HG02840 (cell line): ENCODE measurements at regions not wholly inside any gene's neighbourhood (a gene's known extent, or its start where the extent isn't known, plus 50 kb on each side); places are given as distances from the start of the nearest gene placed in this dataset.

Experiments used
- ATAC-seq: cut with Tn5 transposase; IDR thresholded peaks from one replicate; pipeline ENCODE4 v1.9.1; 2021; ENCODE audit warnings: mild to moderate bottlenecking, moderate library complexity, moderate number of reproducible peaks; ENCODE audit not compliant: unreplicated experiment, low FRiP score

- no peak for ATAC-seq
These were observed 911.5 kb downstream of the GLUD2 start for GRCh38 chrX:121958886-121959285.

- no peak for ATAC-seq
These were observed 928.3 kb downstream of the GLUD2 start for GRCh38 chrX:121975671-121976070.

GRCh38 chrX:121987163-121987562 lies 939.8 kb downstream of the GLUD2 start:
- no peak for ATAC-seq

GRCh38 chrX:121987835-121988234 lies 940.4 kb downstream of the GLUD2 start:
- ATAC-seq = no peak

- ATAC-seq = no peak
These were observed 956.7 kb downstream of the GLUD2 start for GRCh38 chrX:122004127-122004526.

- no peak for ATAC-seq
These were observed 979.3 kb downstream of the GLUD2 start for GRCh38 chrX:122026665-122027064.

- ATAC-seq = no peak
These were observed 998.8 kb downstream of the GLUD2 start for GRCh38 chrX:122046226-122046625.

- no peak for ATAC-seq
These were observed 999.4 kb downstream of the GLUD2 start for GRCh38 chrX:122046815-122047214.

GRCh38 chrX:122047261-122047660 lies 999.9 kb downstream of the GLUD2 start:
- no peak for ATAC-seq

- ATAC-seq = no peak
These were observed 1008.0 kb downstream of the GLUD2 start for GRCh38 chrX:122055460-122055859.

- ATAC-seq = no peak
These were observed 1008.7 kb downstream of the GLUD2 start for GRCh38 chrX:122055979-122056715.

GRCh38 chrX:122076241-122076640 lies 1028.8 kb downstream of the GLUD2 start:
- no peak for ATAC-seq

GRCh38 chrX:122078079-122078478 lies 1030.7 kb downstream of the GLUD2 start:
- no peak for ATAC-seq

GRCh38 chrX:122087341-122087740 lies 1039.9 kb downstream of the GLUD2 start:
- no peak for ATAC-seq

- no peak for ATAC-seq
These were observed 1044.2 kb downstream of the GLUD2 start for GRCh38 chrX:122091571-122091970.

GRCh38 chrX:122092360-122092759 lies 1045.0 kb downstream of the GLUD2 start:
- no peak for ATAC-seq

GRCh38 chrX:122092978-122093377 lies 1045.6 kb downstream of the GLUD2 start:
- no peak for ATAC-seq

GRCh38 chrX:122094611-122095010 lies 1047.2 kb downstream of the GLUD2 start:
- no peak for ATAC-seq

- no peak for ATAC-seq
These were observed 1066.0 kb downstream of the GLUD2 start for GRCh38 chrX:122113376-122113775.

GRCh38 chrX:122113896-122114295 lies 1066.5 kb downstream of the GLUD2 start:
- no peak for ATAC-seq

GRCh38 chrX:122115604-122116003 lies 1068.2 kb downstream of the GLUD2 start:
- no peak for ATAC-seq

- no peak for ATAC-seq
These were observed 1064.7 kb upstream of the GRIA3 start for GRCh38 chrX:122119361-122119760.

GRCh38 chrX:122122274-122122673 lies 1061.8 kb upstream of the GRIA3 start:
- ATAC-seq = no peak
